8988T (cell line): ENCODE measurements at regions not wholly inside any gene's neighbourhood (a gene's known extent, or its start where the extent isn't known, plus 50 kb on each side); places are given as distances from the start of the nearest gene placed in this dataset.
"Not testable (repeated sequence)": the region's sequence is repeated elsewhere in the genome, so short reads cannot be mapped to it uniquely, and the experiment has no call there.

Experiments
- DNase-seq: peaks from one replicate; pipeline ENCODE4 v3.0.0; 2011

- no peak for DNase-seq
Measured at GRCh38 chr5:125451622-125452021, 705.2 kb upstream of the ZNF608 start.

GRCh38 chr5:125452991-125453390 is 706.6 kb upstream of the ZNF608 start:
- no peak for DNase-seq

GRCh38 chr5:125455041-125455440 is 708.6 kb upstream of the ZNF608 start:
- DNase-seq: no peak

GRCh38 chr5:125456005-125456404 is 709.6 kb upstream of the ZNF608 start:
- DNase-seq: not testable (repeated sequence)

DNA sequence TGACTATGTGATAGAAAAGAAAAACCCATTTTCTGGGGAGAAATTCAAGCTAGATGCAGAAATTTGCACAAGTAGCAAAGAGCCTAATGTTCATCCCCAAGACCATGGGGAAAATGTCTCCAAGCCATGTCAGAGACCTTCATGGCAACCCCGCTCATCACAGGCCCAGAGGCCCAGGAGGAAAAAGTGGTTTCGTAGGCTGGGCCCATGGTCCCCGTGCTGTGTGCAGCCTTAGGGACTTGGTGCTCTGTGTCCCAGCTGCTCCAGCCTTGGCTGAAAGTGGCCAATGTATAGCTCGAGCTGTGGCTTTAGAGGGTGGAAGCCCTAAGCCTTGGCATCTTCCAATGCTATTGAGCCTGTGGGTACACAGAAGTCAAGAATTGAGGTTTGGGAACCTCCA is 711.2 kb upstream of the ZNF608 start:
- no peak for DNase-seq

GRCh38 chr5:125458949-125459348 is 712.5 kb upstream of the ZNF608 start:
- DNase-seq: not testable (repeated sequence)

DNA sequence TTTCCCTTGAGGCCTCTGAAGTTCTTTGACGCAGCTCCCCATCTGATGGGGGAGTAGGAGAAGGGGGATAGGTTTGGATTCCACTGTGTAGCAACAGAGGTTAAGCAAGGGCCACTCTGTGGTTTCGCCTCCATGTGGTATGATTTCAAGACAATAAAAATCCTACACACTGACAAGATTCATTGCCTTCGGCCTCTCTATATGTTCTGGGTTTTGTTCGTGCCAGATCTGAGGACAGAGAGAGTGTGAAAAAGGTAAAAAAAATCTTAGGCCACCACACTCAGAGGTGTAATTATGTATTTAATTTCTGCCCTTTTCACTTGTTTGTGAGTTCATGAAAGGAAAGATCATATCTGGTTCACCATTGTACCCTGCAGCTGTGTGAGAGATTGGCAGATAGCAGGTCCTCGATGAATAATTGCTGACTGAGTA is 715.2 kb upstream of the ZNF608 start:
- no peak for DNase-seq

GRCh38 chr5:125463466-125464092 is 717.1 kb upstream of the ZNF608 start:
- no peak for DNase-seq

- DNase-seq: no peak
Measured at GRCh38 chr5:125464847-125465432, 718.5 kb upstream of the ZNF608 start.

GRCh38 chr5:125465703-125466102 is 719.3 kb upstream of the ZNF608 start:
- DNase-seq: no peak

- no peak for DNase-seq
Measured at GRCh38 chr5:125467222-125467621, 720.8 kb upstream of the ZNF608 start.

DNA sequence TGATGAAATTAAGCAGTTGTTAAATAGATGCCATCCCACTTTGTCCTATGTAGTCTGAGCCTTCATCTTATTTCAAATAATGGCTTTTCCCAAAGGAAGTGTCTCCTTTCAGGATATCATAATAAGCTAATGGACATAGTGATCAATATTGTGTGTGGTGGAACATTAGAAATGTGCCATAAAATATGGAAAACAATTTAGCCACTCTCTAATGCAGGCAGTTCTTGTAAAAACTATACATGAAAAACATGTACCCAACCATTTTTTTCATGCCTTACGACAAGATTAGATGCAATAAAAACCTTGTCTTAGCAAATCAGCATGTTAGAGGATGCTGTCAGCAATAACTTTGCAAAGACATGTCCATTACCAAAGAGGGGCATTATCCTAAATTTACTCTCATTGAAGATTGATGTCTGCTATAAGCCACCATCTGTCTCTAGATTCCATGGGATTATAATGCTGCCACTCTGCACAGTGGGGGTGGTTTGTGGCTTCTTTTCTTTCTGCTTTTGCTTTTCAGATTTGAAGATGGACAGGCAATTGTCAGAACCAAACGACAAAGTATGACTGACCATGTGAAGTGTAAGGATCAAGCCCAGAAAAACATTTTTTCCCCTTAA is 724.0 kb upstream of the ZNF608 start:
- DNase-seq: no peak

DNA sequence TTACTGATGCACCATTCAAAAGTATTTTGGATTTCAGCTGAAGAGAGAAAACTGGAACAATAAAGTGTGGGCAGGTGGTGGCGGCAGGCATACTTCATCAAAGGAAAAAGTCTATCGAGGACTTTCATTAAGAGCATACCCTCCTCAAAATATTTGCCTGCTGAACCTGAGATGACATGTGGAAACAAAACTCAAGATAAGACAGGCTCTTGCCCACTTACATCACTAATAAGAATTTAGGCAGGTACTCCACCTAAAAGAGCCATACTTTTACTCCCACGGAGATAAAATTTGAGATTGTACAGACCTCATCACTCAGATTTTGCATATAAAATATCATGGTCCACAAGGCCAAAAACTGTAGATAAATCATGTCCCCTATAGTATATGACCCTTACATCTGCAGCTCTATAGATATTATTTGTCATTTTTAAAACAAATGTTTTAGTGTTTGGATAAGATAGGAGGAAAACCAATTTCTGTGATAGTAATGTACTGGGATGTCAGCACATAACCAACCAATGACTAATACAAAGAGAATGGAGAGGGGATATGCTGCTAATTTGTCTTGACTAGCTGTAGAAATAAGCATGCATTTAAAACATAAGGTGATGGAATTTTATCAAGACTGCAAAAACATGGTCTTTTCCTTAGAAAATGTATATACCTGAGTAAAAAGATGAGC is 730.6 kb upstream of the ZNF608 start:
- DNase-seq: no peak

DNA sequence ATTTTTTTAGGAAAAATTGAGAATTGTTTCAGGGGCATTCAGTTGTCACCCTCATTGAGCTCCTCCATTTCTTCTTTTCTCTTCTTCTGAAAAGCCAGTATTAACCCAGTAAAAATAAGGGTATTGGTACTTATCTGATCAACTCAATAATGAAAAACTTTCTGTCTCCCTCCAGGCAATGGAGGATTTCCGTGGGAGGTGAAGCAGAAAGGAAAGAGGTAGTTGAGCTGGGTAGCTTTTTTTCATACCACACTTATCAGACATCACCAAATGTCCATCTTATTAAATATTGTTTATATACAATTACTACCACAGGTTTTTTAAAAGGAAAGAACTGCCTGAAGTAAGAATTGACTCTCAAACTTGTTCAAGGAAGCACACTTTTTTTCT is 731.1 kb upstream of the ZNF608 start:
- no peak for DNase-seq

- no peak for DNase-seq
Measured at GRCh38 chr5:125478599-125478998, 732.2 kb upstream of the ZNF608 start.

- no peak for DNase-seq
Measured at GRCh38 chr5:125480911-125481310, 734.5 kb upstream of the ZNF608 start.

- DNase-seq: no peak
Measured at GRCh38 chr5:125481506-125482465, 735.3 kb upstream of the ZNF608 start.

GRCh38 chr5:125483609-125484008 is 737.2 kb upstream of the ZNF608 start:
- DNase-seq: no peak

GRCh38 chr5:125484272-125484741 is 737.9 kb upstream of the ZNF608 start:
- no peak for DNase-seq

DNA sequence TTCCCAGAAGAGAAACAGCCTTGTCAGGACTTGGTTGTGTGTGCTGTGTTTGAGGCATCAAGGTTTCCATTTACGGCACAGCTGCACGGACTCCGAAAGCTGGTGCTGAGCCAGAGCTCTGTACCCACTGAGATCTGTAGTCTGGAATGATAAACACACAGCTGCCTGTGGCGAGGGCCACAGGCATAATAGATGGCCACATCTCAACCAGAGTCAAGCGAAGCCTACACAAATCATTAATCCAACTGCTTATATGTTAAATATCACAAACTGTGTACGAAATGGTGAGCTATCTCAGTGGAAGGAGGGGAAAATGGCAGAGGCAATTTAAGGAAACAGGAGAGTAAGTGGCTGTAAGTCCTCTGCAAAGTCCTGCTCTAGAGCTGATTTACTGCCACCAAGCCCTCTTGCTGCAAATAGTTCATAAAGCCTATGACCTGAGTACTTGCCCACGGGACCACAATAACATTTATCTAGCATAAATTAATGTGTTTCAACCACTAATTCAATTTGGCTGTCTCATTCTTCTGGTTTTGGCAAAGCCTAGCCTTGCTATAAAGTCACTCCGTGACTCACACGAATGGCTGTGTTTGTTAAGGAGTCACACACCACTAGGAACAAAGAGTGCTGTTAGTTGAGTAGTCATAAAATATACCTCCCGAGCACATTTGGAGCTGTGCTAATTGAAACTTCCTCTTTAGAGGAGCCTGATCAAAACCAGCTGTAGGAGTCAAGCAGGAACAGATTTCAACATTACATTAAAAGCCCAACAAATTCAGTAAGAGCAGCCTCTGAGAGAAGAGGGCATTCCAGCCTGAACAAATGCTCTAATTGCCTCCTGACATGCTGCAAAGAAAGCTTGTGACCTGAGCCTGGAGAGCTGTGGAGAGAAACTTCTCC is 738.6 kb upstream of the ZNF608 start:
- DNase-seq: no peak

- no peak for DNase-seq
Measured at GRCh38 chr5:125485771-125486170, 739.3 kb upstream of the ZNF608 start.

DNA sequence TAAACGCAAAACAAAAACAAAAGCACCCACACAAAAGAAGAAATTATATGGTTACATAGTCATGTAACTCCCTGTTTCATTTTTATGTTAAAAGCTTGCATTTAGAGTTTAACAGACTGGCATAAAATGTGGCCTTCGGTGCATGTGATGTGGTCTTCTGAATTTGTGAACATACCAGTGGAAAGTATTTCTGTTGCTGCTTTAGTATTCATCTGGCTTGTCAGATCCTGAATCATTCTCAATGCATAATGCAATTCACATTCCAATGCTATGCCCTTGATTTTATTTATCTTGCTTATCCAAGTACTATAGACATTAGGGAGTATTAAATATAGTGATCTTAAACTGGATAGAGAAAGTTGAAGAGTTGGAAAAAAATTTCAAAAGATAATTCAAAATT is 740.2 kb upstream of the ZNF608 start:
- no peak for DNase-seq
